KBM-7 (cell line): ENCODE measurements at regions not wholly inside any gene's neighbourhood (a gene's known extent, or its start where the extent isn't known, plus 50 kb on each side); places are given as distances from the start of the nearest gene placed in this dataset.

ENCODE experiments used
- DNase-seq: peaks from one replicate; pipeline ENCODE4 v3.0.0-alpha.2; 2015
- in situ Hi-C: fragments of 300-500 bp; cut with MboI; formaldehyde crosslinking; loops from 2 replicates; pipeline ENCODE4 v1.14.3; 2020; ENCODE audit warnings: low sequenced_read_pairs, low pct_unique_long_range_greater_than_20kb, mixed read lengths

DNA sequence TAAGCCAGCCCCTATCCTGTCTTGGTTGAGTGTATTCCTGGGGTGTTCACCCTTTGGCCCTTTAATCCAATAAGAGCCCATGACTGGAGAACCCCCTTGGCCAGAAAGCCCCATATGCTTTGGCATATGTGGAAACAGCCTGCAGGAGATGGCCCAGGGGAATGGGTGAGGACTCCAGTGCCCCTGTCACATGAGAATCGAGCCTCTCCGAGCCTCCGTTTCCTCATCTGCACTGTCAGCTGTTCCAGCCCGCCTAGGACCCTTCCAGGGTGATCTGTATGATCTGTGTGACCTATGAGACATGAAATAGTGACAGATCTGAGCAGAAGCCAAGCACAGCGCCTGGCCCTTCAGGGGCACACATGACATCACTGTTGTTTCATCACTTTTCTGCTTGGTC, 300.7 kb downstream of the ZNF536 start:
- no peak for DNase-seq
- in situ Hi-C loops, result loop anchor here (25.0 kb wide), 2 partner anchors 936 to 1889 kb away; no protein-coding TSS in a partner anchor

DNA sequence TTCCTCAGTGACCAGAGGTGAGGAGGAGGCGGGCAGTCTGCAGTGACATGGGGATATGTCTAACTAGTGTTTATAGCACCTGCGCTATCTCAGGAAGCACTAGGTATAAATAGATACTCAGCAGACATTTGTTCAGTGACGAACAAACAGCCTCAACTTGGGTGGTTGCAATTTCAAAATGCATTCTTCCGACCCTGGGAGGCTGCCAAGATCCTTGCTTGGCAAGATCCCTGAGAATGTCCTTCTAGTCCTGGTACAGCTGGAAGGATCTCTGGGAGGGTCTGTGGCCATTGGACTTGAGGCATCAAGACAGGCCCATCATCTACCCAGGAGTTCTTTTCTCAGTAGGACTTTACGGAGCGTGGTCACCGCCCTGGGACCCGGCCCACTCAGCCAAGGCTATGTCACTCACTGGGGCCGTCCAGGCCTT, 299.5 kb downstream of the ZNF536 start:
- no peak for DNase-seq
- in situ Hi-C loops, result loop anchor here (25.0 kb wide), 2 partner anchors 934 to 1891 kb away; no protein-coding TSS in a partner anchor

DNA sequence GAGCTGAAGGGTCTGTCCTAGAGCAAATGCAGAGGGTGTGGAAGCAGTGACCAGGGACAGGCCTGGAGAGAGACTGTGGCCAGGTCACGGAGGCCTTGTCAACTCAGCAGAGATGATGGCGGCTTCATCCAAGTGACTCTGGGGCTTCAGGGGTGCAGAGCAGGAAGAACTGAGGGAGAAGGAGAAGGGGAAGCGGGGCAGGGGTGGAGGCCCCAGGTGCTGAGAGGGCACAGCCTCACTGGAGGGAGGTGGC, 299.1 kb downstream of the ZNF536 start:
- in situ Hi-C loops, result loop anchor here (25.0 kb wide), 2 partner anchors 934 to 1891 kb away; no protein-coding TSS in a partner anchor
- DNase-seq, result no peak

DNA sequence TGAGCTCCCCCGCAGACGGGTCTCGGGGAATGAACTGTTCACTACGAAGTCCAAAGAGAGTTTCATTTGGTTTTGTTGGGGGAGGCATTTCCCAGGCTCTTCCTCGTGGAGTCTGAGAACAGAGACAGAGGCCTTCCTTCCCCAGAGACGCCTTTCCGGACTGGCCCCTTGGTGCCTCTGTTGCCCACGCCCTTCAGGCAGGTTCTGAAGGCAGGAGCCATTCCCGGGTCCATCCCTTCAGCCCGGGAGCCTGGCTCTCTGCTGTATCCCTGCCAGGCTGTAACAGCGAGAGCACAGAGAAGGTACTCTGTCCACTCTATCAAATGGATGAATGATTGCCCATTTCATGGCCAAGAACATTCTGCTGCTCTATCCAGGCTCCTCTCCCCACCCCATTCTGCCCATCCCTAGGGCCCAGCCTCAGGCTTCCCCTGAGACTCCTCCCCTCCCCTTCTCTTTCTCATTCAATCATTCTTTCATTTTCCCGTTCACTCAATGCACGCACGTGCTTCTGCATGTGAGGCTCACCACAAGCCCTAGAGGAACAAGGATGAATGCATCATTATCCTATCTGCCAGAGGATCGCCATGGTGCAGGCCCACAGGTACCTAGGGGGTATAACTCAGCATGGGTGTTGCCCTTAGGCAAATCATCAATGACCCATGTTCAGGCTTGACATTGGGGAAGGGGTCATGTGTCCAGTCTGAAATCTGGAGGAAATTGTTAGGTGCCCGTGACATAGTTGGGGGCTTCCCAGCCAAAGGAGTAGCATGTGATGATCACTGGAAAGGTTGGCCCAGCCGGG, 298.6 kb downstream of the ZNF536 start:
- in situ Hi-C loops, result loop anchor here (25.0 kb wide), 2 partner anchors 933 to 1892 kb away; no protein-coding TSS in a partner anchor
- DNase-seq, result no peak

DNA sequence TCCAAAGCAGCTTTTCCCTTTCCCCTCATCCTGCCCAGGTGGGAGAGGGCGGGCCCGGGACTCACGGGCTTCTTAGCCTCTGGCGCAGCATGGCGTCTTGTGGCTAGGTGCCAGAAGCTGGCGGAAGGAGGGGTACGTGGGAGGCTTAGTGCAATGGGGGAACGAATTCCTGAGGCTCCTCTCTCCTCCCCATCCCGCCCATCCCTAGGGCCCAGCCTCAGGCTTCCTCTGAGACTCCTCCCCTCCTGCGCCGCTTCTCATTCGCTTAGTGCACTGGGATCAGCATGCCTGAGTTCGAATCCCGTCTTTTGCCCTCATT, 297.8 kb downstream of the ZNF536 start:
- in situ Hi-C loops, result loop anchor here (25.0 kb wide), 2 partner anchors 933 to 1892 kb away; no protein-coding TSS in a partner anchor
- DNase-seq, result no peak

GRCh38 chr19:30669329-30670010, 297.3 kb downstream of the ZNF536 start:
- in situ Hi-C loops, result loop anchor here (25.0 kb wide), 2 partner anchors 932 to 1893 kb away; no protein-coding TSS in a partner anchor
- DNase-seq, result peak; percentile 36

DNA sequence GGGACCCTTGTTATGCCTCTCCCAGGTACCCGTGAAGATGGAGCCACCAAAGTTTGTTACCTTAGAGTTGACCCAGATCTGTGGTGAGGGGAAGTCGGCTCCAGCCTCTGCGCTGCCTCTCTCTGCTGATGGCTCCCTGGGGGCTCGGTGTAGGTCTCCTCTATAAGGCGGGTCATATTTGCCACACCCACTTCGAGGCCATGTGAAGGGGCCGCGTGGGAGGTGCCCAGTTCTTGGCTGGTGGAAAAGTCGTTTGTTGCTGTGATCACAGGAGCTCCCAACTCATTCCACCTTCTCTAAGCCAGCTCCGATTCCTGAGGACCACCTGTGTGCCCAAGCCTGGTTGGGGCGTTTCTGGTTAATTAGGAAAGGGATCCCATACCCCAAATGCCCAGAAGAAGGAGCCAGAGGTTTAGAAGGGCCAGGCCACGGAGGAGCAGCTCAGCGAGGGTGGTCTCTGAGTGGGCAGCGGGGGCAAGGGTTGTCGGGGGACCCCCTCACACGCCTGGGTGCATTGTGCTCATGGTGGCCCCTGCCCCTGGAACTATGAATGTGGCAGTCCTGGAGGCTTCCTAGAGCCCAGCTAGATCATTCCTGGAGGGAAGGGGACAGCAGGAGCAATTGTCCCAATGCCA, 296.5 kb downstream of the ZNF536 start:
- in situ Hi-C loops, result loop anchor here (25.0 kb wide), 2 partner anchors 931 to 1894 kb away; no protein-coding TSS in a partner anchor

DNA sequence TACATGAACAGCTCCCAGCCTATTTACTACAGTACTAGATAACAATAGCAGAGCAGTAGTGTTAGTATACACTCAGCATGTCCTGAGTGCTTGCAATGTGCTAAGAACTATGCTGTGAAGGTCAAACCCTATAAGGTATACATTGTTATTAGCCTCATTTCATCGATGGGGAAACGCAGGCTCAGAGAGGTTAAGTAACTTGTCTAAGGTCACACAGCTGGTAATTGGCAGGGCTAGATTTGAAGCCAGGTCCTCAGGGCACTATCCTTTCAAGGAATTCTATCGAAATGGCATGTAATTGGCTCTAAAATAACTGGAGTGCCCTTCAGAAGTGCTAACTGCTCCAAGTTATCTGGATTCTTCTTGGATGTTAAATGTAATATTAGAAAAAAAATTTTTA, 295.6 kb downstream of the ZNF536 start:
- no peak for DNase-seq
- in situ Hi-C loops, result loop anchor here (25.0 kb wide), 2 partner anchors 930 to 1895 kb away; no protein-coding TSS in a partner anchor

More for the DNA sequence above, 296.5 kb downstream of the ZNF536 start:
- DNase-seq, result no peak

DNA sequence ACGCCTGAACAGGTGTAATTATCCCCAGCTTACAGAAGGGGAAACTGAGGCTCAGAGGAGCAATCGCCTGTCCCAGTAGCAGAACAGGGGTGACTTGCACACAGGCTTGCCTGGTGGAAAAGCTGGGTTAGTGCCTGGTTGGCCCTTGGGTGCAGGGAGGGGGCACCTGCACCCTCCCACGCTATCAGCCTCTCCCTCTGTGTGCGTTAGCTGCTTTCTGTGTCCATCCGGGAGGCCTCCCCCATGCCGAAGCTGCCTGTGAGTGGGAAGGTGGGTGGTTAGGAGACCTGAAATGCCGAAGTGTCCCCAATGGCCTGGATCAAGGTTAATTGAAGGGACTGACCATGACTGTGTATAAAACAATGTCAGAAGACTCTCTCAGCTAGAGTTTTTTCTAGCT, 295.0 kb downstream of the ZNF536 start:
- in situ Hi-C loops, result loop anchor here (25.0 kb wide), 2 partner anchors 930 to 1895 kb away; no protein-coding TSS in a partner anchor
- no peak for DNase-seq

DNA sequence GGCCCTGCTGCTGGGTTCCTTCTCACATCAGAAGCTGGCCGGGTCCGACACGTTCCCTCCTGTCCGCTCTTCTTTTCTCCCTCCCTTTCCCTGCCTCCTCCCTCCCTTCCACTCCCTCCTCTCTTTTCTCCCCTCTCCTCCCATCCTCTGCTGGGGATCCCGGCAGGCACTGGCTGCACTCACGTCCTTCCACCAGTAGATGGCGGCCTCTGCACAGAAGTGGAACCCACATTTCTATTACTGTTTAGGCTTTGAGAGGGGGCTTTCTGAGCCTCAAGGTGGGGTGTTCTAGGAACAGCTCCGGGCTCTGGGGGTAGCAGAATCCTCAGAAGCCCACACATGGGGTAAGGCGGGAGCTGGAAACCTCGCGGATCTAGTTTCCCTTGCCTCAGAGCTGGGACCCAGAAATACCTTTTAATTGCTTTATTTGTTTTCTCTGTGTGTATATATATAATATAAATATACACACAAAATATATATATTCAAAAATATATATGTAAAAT, 294.2 kb downstream of the ZNF536 start:
- in situ Hi-C loops, result loop anchor here (25.0 kb wide), 2 partner anchors 929 to 1896 kb away; no protein-coding TSS in a partner anchor
- peak; percentile 40 for DNase-seq

GRCh38 chr19:30665449-30665848, 293.3 kb downstream of the ZNF536 start:
- in situ Hi-C loops, result loop anchor here (25.0 kb wide), 2 partner anchors 928 to 1897 kb away; no protein-coding TSS in a partner anchor
- no peak for DNase-seq

DNA sequence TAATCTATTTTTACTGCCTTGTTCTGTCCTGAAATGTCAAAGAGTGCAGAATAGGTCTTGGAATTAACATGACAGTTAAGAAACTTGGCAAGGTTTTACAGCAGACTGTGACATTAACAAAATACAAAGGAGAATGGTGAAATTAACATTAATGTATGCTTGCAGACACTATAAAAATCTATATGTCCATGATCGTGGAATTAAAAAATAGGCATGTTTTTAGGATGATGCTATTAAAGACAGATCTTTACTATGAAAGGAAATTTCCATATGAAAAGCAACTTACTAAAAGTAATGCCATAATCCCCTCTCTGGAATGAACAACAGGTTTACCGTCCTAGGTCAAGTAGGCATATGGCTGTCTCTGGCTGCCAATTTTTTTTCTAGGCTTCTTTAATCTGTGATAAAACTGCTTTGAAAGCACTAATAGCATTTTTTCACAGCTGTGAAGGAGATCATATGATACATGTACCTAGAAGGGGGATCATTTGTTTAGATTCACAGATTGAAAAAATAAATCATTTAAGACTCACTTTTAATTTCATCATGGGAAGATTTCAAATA, 291.5 kb downstream of the ZNF536 start:
- in situ Hi-C loops, result loop anchor here (25.0 kb wide), 2 partner anchors 926 to 1899 kb away; no protein-coding TSS in a partner anchor
- no peak for DNase-seq

- in situ Hi-C loops, result loop anchor here (25.0 kb wide), 2 partner anchors 925 to 1900 kb away; no protein-coding TSS in a partner anchor
- DNase-seq, result no peak
Observed at GRCh38 chr19:30662211-30662861, 290.2 kb downstream of the ZNF536 start.

DNA sequence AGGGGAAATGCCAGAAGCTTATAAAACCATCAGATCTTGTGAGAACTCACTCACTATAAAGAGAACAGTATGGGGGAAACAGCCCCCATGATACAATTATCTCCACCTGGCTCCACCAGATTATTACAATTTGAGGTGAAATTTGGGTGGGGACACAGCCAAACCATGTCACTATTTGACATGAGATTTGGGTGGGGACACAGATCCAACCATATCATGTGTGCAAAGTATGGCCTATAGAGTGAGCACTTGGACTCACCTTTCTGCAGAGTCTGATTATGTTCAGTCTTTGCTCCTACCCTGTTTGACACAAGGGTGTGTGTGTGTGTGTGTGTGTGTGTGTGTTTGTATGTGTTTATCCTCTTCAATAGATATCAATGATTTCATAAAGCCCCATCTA, 287.5 kb downstream of the ZNF536 start:
- in situ Hi-C loops, result loop anchor here (25.0 kb wide), 2 partner anchors 922 to 1903 kb away; no protein-coding TSS in a partner anchor
- DNase-seq, result no peak

DNA sequence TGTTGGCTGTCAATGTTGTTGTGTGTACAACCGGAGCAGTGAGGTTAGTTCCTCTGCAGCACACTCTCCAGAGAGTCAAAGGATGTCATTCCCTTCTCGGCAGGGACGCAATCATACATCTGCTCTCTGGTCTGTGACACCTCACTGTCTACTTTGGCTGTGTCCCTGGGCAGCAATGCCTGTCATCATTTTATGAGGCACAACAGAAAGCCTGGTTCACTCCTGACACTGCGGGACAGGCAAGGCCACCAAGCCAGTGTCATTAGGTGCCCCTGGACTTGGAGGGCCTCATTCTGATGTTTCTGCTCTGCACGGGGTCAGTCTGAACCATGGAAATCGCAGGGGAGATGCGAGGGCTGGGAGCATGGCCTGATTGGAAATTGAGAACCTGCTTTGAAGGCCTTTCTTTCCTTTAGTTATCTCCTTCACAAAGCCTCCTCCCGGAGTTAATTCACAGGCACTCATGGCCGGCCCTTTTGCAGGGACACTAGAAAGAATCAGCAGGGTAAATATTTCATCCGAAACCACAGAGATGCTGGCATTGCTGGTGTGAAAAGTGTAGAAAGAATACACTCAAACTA, 284.4 kb downstream of the ZNF536 start:
- no peak for DNase-seq
- in situ Hi-C loops, result loop anchor here (25.0 kb wide), 2 partner anchors 919 to 1906 kb away; no protein-coding TSS in a partner anchor

DNA sequence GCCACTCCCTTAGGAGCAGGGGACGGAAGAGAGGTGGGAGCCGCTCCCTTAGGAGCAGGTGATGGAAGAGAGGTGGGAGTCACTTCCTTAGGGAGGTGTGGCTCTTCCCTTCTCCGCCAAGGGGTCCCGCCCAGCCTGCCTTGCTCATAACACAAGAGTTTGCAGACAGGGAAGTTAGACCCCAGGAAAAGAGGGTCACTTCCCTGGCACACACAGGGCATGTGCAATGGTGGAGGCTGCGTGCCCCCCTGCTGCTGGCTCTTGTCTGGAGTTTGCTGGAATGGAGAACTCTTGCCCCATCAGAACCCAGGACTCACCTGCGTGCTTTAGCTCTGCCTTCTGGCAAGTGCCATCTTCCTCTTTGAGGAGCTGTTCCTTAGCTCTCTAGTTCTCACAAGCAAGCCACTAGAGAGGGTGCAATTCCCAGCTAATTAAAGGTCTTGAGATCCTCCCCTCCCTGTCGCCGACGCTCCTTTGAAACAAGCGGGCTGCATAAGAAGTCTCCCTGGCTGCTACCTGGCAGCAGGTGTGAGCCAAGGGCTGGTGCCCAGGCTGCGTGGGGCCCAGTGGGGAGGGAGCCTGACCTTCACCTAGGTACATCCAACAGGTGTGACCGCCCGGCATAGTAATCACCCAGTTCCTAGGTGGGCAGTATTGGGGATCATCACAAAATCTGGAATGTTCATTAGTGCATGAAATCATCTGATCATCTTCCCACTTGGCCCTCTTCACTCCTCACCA, 281.6 kb downstream of the ZNF536 start:
- DNase-seq, result no peak
- in situ Hi-C loops, result loop anchor here (25.0 kb wide), 2 partner anchors 917 to 1908 kb away; no protein-coding TSS in a partner anchor

GRCh38 chr19:30652751-30653150, 280.6 kb downstream of the ZNF536 start:
- in situ Hi-C loops, result loop anchor here (25.0 kb wide), 2 partner anchors 915 to 1910 kb away; no protein-coding TSS in a partner anchor
- DNase-seq, result no peak
